ENCODE measurements at regions not wholly inside any gene's neighbourhood (a gene's known extent, or its start where the extent isn't known, plus 50 kb on each side); places are given as distances from the start of the nearest gene placed in this dataset.

DNA sequence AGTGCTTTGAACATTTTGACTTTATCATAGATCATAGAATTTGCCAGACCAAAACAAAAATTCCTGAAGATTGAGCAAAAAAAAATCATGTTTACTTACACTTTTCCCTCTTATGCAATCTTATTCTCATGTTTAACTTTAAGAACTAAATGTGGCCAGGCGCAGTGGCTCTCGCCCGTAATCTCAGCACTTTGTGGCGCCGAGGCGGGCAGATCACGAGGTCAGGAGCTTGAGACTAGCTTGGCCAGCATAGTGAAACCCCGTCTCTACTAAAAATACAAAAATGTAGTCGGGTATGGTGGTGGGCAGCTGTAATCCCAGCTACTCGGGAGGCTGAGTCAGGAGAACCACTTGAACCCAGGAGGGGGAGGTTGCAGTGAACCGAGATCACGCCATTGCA, 227.9 kb upstream of the KYNU start:
- TF ChIP-seq POLR2A (IDR thresholded peaks at IDR 0.05; ENCODE audit: low read length), result no peak
- TF ChIP-seq GATA1 (IDR thresholded peaks at IDR 0.05; ENCODE audit: low read depth, low read length), result no peak
